OCI-LY1 (cell line): ENCODE measurements at regions not wholly inside any gene's neighbourhood (a gene's known extent, or its start where the extent isn't known, plus 50 kb on each side); places are given as distances from the start of the nearest gene placed in this dataset.

Experiments used
- H2AFZ ChIP-seq: fragments of 200-600 bp; sonication (generic), shearing (Covaris generic); 2 replicates; pipeline ENCODE4 v1.6.0; 2014; ENCODE audit warnings: antibody characterized with exemption, mild to moderate bottlenecking, low read length
- H3F3A ChIP-seq: fragments of 200-600 bp; sonication (generic), shearing (Covaris generic); 2 replicates; pipeline ENCODE4 v1.6.0; 2014; ENCODE audit warnings: mild to moderate bottlenecking, antibody characterized with exemption, low read length, moderate library complexity; ENCODE audit not compliant: insufficient read depth
- H3K27ac ChIP-seq: fragments of 200-600 bp; sonication (generic); 2 replicates; pipeline ENCODE4 v1.5.1; 2014; ENCODE audit warnings: low read length, mixed run types, mild to moderate bottlenecking, low read depth; ENCODE audit not compliant: poor library complexity, severe bottlenecking
- H3K27me3 ChIP-seq: fragments of 200-600 bp; sonication (generic); 2 replicates; pipeline ENCODE4 v1.6.0; 2014; ENCODE audit warnings: antibody characterized with exemption, mild to moderate bottlenecking, low read length, moderate library complexity; ENCODE audit not compliant: insufficient read depth
- H3K36me3 ChIP-seq: fragments of 200-600 bp; sonication (generic); 2 replicates; pipeline ENCODE4 v1.6.1; 2014; ENCODE audit warnings: mild to moderate bottlenecking, antibody characterized with exemption, low read length, moderate library complexity, mixed read lengths; ENCODE audit not compliant: insufficient read depth
- H3K4me1 ChIP-seq: fragments of 200-600 bp; sonication (generic); 2 replicates; pipeline ENCODE4 v1.5.1; 2014; ENCODE audit warnings: mild to moderate bottlenecking, low read length, moderate library complexity; ENCODE audit not compliant: insufficient read depth, severe bottlenecking
- H3K4me2 ChIP-seq: fragments of 200-600 bp; sonication (generic), shearing (Covaris generic); 2 replicates; pipeline ENCODE4 v1.6.1; 2014; ENCODE audit warnings: low read length
- H3K4me3 ChIP-seq: fragments of 200-600 bp; sonication (generic); 2 replicates; pipeline ENCODE4 v1.5.1; 2014; ENCODE audit warnings: low read length, low read depth, mild to moderate bottlenecking, mixed read lengths; ENCODE audit not compliant: poor library complexity, severe bottlenecking
- H3K79me2 ChIP-seq: fragments of 200-600 bp; shearing (Covaris generic); 2 replicates; pipeline ENCODE4 v1.6.1; 2016; ENCODE audit warnings: mixed run types, low read length, mixed read lengths; ENCODE audit not compliant: insufficient read depth
- H3K9ac ChIP-seq: fragments of 200-600 bp; sonication (generic), shearing (Covaris generic); 2 replicates; pipeline ENCODE4 v1.6.1; 2014; ENCODE audit warnings: mild to moderate bottlenecking, low read length, mixed read lengths
- H3K9me2 ChIP-seq: fragments of 200-600 bp; sonication (generic), shearing (Covaris generic); 2 replicates; pipeline ENCODE4 v1.6.1; 2014; ENCODE audit warnings: low read depth, mild to moderate bottlenecking, low read length, mixed read lengths
- H3K9me3 ChIP-seq: fragments of 200-600 bp; shearing (Covaris generic); 2 replicates; pipeline ENCODE4 v1.6.1; 2014; ENCODE audit warnings: low read length, mixed read lengths
- H4K20me1 ChIP-seq: fragments of 200-600 bp; sonication (generic), shearing (Covaris generic); 2 replicates; pipeline ENCODE4 v1.6.0; 2016; ENCODE audit warnings: mild to moderate bottlenecking, low read length; ENCODE audit not compliant: insufficient read depth
- EZH2 ChIP-seq: fragments of 200-600 bp; sonication (generic), shearing (Covaris generic); IDR thresholded peaks from 2 replicates; pipeline ENCODE4 v1.8.0; 2017; ENCODE audit warnings: borderline replicate concordance, mixed run types, mild to moderate bottlenecking, antibody characterized with exemption, low read length, moderate library complexity, mixed read lengths
- TF ChIP-seq, protein P1 (sequence below): fragments of 200-600 bp; sonication (generic), shearing (Covaris generic); IDR thresholded peaks from 2 replicates; pipeline ENCODE4 v1.5.1; 2017; ENCODE audit warnings: mild to moderate bottlenecking, antibody characterized with exemption, low read length, moderate library complexity, mixed read lengths

DNA sequence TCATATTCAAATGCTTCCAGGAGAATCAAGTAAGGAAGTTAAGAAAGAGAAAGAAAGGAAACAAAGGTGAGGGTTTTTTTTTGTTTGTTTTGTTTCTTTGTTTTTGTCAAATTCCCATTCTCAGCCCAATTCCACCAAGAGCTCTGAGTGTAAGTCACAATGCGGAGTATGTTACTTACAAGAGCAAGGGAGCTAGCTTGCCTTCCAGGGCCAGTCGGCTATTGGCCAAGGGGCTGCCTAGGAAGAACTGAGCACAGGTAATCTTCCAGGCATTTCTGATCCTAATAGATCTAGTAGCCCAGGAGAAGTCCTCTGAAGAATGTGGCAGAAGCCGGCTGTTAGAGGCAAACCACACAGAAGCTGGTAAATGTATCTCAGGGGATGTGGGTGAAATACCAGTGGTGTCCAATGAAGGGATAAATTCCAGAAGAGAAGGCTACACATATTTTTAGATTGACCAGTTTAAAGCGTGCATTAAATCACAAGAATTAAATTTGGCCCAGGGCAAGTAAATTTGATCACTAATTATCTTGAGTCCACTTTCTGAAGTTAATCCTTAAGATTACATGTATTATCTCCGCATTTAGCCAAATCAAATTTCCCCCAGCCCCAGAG is 239.6 kb upstream of the ADAMTS5 start:
- no peaks in the 10 kb centered on the region for H3F3A ChIP-seq
- H4K20me1 ChIP-seq = no peaks in the 10 kb centered on the region
- H2AFZ ChIP-seq = no peak overlapping the region
- H3K36me3 ChIP-seq = no peaks in the 10 kb centered on the region
- H3K9ac ChIP-seq = no peak overlapping the region
- TF ChIP-seq EZH2 = no peak
- TF ChIP-seq, protein P1, sequence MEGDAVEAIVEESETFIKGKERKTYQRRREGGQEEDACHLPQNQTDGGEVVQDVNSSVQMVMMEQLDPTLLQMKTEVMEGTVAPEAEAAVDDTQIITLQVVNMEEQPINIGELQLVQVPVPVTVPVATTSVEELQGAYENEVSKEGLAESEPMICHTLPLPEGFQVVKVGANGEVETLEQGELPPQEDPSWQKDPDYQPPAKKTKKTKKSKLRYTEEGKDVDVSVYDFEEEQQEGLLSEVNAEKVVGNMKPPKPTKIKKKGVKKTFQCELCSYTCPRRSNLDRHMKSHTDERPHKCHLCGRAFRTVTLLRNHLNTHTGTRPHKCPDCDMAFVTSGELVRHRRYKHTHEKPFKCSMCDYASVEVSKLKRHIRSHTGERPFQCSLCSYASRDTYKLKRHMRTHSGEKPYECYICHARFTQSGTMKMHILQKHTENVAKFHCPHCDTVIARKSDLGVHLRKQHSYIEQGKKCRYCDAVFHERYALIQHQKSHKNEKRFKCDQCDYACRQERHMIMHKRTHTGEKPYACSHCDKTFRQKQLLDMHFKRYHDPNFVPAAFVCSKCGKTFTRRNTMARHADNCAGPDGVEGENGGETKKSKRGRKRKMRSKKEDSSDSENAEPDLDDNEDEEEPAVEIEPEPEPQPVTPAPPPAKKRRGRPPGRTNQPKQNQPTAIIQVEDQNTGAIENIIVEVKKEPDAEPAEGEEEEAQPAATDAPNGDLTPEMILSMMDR = no peak
- no peak overlapping the region for H3K4me2 ChIP-seq
- no peak overlapping the region for H3K27ac ChIP-seq
- H3K9me3 ChIP-seq = no peaks in the 10 kb centered on the region
- no peaks in the 10 kb centered on the region for H3K9me2 ChIP-seq
- no peaks in the 10 kb centered on the region for H3K4me1 ChIP-seq
- H3K27me3 ChIP-seq = no peaks in the 10 kb centered on the region
- H3K79me2 ChIP-seq = no peaks in the 10 kb centered on the region
- H3K4me3 ChIP-seq = no peak overlapping the region

DNA sequence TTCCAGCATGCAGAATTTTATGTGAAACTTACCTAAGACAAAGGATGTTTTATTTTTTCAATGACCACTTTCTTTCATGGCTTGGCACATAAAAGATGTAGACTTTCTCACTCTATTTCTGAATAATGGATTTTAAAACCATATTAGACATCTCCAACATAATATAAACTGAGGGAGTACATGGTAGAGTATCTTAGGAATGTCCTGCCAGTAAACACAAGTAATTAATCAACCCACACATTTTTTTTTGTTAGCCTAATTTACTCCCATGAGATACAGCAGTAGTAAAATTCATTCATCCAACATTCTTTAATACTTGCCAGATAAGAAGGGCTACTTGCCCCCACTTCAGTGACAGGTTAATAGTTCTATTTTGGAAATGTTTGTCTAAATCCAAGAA is 235.4 kb upstream of the ADAMTS5 start:
- H3K4me1 ChIP-seq = no peaks in the 10 kb centered on the region
- H3K27ac ChIP-seq = no peak overlapping the region
- no peak overlapping the region for H3K4me3 ChIP-seq
- H3K4me2 ChIP-seq = no peak overlapping the region
- H4K20me1 ChIP-seq = no peaks in the 10 kb centered on the region
- no peaks in the 10 kb centered on the region for H3K79me2 ChIP-seq
- H3K9me3 ChIP-seq = no peaks in the 10 kb centered on the region
- H3K9me2 ChIP-seq = no peaks in the 10 kb centered on the region
- no peak overlapping the region for H3K9ac ChIP-seq
- no peaks in the 10 kb centered on the region for H3K27me3 ChIP-seq
- H3K36me3 ChIP-seq = no peaks in the 10 kb centered on the region
- TF ChIP-seq EZH2 = no peak
- TF ChIP-seq, protein P1 = no peak
- H3F3A ChIP-seq = no peaks in the 10 kb centered on the region
- H2AFZ ChIP-seq = no peak overlapping the region

DNA sequence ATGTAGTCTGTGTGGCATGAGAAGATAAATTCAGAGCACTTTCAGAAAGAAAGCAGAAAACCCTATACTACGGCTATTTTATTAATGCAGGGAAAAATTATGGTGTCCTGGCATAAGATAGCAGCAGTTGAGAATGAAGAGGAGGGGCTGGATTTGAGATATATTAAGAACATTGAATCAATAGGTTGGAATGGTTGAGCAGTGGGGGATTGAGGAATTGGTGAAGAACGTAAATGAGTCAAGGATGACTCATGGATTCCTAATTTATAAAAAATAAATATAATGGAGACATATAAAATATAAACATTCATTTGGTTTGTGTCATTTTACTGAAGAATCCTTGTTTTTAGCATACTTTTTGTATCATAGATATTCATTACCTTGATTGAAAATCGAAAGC is 234.3 kb upstream of the ADAMTS5 start:
- Histone ChIP-seq H2AFZ (no peak overlapping the region), H3F3A (no peaks in the 10 kb centered on the region), H3K27me3 (no peaks in the 10 kb centered on the region), H3K4me2 (no peak overlapping the region), H3K36me3 (no peaks in the 10 kb centered on the region), H3K79me2 (no peaks in the 10 kb centered on the region), H3K9ac (no peak overlapping the region), H4K20me1 (no peaks in the 10 kb centered on the region), H3K4me3 (no peak overlapping the region), H3K27ac (no peak overlapping the region), H3K9me3 (no peaks in the 10 kb centered on the region), H3K9me2 (no peaks in the 10 kb centered on the region), H3K4me1 (no peaks in the 10 kb centered on the region)
- TF ChIP-seq EZH2 = no peak
- TF ChIP-seq, protein P1 = no peak
